ENCODE measurements at regions not wholly inside any gene's neighbourhood (a gene's known extent, or its start where the extent isn't known, plus 50 kb on each side); places are given as distances from the start of the nearest gene placed in this dataset.
"Not testable (repeated sequence)": the region's sequence is repeated elsewhere in the genome, so short reads cannot be mapped to it uniquely, and the experiment has no call there.

- no peak for DNase-seq
Observed at GRCh38 chr7:25722856-25723255, 429.1 kb upstream of the NFE2L3 start.

GRCh38 chr7:25725451-25725850 lies 426.5 kb upstream of the NFE2L3 start:
- no peak for DNase-seq

DNA sequence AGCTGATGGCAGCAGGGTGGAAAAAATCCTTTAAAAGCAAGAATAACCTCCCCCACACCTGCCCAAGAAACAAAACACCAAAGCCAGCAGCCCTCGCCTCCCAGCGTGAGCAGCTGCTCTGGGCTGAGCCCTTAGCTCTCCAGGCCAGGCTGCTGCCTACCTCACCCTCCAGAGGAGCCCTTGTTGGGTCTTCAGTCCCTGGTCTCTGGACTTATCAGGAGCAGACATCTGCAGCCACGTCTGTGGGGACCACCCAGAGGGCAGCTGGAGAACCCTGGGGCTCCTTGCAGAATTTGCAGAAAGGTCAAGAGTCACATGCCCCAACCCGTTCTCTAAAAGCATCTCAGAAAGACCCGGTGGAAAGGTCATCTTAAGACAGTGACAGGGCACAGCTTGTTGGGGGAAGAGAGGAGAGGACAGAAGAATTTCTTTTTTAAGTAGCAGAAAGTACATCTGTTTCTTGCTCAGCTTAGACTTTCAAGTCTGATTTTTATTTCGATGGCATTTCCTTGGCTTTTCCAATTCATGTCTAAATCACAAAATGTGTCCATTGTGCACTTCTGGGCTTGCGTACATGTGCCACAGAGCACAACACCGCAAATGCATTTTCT lies 425.7 kb upstream of the NFE2L3 start:
- DNase-seq, result no peak

- DNase-seq, result no peak
Observed at GRCh38 chr7:25726781-25727311, 425.2 kb upstream of the NFE2L3 start.

DNA sequence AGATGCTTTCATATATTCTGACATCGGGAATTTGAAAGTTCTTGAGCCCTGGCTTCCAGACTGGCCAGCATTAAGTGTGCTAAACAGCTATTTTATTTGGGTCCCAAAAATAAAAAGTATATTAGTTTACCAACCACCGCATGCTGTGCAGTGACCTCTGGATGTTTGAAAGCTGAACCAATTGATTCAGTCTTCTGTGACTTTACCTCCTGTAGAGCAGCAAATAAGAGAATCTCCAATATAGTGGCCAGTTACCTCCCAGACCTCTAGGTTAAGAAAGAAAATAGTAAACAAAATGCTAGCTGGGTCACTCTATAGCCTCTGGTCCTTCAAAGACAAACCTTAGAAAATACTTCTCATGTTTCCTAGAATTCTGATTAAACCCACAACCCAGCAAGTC lies 424.6 kb upstream of the NFE2L3 start:
- no peak for DNase-seq

- DNase-seq, result no peak
Observed at GRCh38 chr7:25727876-25728275, 424.1 kb upstream of the NFE2L3 start.

GRCh38 chr7:25731068-25731845 lies 420.7 kb upstream of the NFE2L3 start:
- DNase-seq, result no peak

DNA sequence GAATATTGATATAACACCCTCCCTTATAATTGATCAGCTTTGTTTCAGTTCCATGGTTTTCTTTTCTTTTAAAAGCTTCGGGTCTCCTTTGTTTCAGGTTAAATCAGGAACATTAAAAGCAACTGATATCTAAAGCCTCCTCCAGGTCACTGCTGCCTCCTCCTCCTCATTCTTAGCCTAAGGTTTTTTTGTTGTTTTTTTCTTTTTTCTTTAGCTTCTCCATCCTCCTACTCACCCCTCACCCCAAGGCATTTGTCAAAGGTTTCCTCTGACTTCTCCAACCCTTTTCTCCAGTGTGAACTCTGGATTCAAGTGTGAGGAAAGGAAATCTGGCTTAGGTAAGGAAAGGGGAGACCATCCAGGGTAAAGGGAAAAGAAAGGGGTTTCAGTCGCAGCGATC lies 420.2 kb upstream of the NFE2L3 start:
- DNase-seq, result no peak

- DNase-seq, result no peak
Observed at GRCh38 chr7:25732766-25733217, 419.2 kb upstream of the NFE2L3 start.

DNA sequence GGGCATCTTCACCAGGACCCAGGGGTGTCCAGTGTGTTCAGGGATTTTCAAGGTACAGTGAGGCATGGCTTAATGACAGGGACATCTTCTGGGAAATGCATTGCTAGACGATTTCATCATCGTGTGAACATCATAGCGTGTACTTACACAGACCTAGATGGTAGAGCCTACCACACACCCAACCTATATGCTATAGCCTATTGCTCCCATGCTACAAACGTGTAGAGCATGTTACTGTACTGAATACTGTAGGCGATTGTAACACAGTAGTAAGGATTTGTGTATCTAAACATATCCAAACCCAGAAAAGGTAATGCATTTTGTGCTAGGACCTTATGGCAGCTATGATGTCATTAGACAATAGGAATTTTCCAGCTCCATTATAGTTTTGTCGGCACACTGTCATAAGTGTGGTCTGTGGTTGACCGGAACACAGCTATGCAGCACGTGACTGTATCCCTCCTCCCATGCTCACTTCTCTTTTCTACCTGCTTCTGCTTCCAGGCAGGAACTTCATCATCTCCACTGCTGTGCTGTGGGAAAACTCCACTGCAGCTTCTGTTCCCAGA lies 416.2 kb upstream of the NFE2L3 start:
- DNase-seq, result no peak

DNA sequence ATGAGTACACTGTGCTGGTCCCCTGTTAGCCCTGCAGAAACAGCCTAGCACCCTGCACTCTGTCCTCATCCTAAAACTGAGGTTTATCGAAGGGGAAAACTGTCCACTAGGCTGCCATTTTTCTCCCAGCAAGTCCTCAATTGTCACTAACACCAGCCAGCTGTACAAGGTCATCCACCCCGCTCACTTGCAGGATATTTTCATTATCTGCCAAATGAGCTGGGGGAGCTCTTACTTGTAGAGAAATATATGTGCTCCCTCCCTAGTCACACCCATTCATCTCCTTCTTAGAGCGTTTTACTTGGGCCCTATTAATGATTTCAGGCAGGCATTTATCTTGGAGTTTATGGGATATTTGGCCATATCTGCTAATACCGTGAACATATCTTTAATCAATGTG lies 413.5 kb upstream of the NFE2L3 start:
- no peak for DNase-seq

DNA sequence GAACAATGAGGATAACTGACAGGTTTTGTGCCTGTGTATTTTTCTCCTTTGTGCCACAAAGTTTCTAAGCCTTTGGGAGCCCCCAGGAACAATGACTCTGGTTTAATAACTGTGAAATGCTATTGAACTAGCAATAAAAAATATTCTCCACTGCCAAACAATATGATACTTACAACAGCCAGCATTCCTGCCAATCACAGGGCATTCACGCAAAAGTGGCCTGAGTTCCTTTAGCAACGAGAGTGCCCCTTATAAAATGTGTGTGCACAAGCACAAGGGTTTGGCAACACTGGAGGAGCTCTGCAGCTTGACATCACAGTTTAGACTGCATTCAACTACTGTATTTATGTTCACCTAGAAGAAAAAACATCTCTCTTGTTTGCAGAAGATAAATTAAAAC lies 412.9 kb upstream of the NFE2L3 start:
- no peak for DNase-seq

DNA sequence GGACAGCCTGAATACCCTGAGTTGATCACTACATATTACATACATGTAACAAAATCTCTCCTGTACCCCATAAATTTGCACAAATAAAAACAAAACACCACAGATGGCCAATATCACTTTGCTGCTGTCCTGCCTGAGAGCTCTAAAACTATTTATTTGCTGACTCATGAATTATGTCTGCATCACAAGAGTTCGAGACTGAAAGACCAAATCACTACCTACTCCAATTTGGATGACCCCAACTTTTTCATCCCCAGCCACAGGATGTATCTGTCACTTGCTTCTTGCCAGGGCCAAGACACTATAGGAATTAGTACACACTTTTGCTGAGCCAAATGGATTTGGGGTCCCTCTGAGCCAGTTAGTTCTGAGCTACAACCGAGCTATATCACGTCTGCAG lies 409.7 kb upstream of the NFE2L3 start:
- no peak for DNase-seq

DNA sequence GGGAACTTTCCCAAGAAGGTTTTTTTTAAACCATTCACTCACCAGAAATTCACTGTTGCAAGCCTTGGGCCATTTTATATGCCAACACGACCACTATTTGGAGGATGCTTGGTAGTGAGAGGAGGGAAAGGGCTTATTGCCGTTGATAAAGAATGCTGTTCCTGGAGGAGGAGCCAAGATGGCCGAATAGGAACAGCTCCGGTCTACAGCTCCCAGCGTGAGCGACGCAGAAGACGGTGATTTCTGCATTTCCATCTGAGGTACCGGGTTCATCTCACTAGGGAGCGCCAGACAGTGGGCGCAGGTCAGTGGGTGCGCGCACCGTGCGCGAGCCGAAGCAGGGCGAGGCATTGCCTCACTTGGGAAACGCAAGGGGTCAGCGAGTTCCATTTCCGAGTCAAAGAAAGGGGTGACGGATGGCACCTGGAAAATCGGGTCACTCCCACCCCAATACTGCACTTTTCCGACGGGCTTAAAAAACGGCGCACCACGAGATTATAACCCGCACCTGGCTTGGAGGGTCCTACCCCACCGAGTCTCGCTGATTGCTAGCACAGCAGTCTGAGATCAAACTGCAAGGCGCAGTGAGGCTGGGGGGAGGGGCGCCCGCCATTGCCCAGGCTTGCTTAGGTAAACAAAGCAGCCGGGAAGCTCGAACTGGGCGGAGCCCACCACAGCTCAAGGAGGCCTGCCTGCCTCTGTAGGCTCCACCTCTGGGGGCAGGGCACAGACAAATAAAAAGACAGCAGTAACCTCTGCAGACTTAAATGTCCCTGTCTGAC lies 408.1 kb upstream of the NFE2L3 start:
- not testable (repeated sequence) for DNase-seq

DNA sequence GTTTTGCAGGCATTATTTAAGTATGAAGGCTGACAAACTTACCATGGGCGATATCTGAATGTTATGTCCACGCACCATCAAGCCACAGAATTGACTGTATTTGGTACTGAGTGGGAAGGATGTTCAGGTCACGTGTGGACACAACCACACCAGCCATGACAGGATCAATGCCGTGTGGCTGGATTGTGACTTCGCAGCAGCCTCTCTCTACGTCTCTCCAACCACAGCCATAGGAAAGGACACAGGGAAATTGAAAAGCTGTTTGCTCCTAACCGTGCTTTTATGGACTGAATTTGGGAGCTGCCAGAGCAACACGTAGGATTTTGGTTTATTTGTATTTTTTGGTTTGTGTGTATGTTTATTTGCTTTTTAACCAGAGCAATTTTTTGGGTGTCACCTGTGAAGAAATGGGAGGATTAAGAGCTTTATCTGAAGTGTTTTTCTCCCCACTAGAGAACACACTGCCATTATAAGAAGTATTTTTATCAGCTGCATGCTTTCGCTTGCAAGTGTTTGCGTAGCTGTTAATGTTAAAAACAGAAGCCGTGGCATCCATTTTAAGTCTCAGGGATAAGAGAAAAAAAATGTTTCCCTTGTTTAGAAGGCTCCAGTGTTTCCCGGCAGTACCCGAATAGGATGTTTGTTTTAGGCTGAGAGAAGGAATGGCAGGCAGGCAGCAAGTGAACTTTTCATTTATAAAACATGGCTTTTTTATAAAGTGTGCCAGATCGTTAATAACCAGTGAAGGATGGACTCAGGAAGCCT lies 401.1 kb upstream of the NFE2L3 start:
- DNase-seq, result no peak

DNA sequence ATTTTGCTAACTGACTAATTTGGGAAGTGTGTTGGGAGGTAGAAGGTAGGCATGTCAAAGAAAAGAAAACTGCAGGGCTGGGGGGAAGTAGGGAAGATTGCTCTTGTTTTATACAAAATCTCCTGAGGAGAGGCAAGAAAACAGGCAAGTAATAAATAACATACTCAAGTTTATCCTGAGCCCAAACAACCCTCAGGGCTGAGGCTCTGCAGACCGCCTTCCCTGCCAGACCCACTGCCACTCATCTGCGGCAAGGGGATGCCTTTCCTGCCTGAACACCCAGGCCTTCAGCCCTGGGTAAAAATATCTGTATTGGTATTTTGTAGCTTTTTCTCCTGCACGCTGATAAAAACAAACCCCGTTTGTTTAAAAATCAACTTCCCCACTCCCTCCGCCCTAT lies 399.8 kb upstream of the NFE2L3 start:
- DNase-seq, result no peak

DNA sequence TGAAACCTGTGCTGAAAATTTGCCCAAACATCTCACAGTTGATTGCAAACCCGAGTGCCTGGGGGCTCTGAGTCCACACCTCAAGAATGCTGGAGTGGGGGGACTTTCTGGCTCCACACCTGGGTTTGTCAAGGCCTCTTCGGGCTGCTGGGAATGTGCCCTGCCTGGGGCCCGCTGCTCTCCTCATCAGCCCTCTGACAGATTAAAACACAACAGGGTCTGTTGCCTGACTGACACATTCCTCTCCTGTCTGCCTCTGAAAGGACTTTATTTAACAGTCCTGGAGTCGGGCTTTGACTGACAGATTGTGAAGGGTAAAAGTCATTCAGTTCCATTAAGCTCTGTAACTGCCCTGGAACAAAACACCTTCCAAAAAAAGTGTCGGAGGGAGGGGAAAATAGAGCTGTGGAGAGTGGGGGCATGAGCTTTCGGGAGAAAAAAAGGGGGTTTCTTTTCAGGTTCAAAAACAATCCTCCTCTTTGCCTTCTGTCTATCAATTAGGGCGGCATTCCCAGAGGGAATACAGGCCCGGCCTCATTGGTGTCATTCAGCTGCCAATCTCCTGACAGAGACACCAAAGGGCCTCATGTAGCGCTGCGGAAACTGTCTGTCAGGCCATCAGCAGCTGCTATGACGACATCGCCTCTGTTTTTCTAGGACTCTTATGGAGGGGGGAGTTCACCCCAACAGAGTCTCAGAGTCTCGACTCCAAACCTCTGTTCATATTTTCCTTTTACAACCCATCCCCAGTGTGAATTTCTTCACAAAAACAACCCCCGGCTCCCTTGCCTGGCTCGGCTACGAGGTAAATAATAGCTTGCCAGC lies 398.8 kb upstream of the NFE2L3 start:
- no peak for DNase-seq

GRCh38 chr7:25753837-25754236 lies 398.2 kb upstream of the NFE2L3 start:
- no peak for DNase-seq

GRCh38 chr7:25754333-25754732 lies 397.7 kb upstream of the NFE2L3 start:
- DNase-seq, result no peak

- no peak for DNase-seq
Observed at GRCh38 chr7:25754751-25755150, 397.2 kb upstream of the NFE2L3 start.

DNA sequence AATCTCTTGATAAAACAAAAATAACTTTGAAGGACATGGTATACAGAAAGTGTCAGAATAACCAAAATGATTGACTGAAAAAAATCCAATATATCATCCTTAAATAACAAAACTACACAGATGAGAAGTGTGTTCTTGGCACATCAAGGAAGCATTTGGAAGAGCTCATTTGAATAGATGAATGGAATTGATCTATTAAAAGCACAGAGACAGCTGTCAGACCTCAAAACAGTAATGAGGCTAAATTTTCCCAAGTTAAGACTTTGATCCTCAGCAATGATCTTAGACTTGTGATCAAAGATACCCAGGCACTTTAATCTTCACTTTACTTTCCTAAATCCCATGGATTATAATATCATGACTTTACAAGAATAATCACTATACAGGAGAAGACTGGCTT lies 395.4 kb upstream of the NFE2L3 start:
- no peak for DNase-seq

- DNase-seq, result no peak
Observed at GRCh38 chr7:25758559-25758958, 393.4 kb upstream of the NFE2L3 start.
